ENCODE measurements at regions not wholly inside any gene's neighbourhood (a gene's known extent, or its start where the extent isn't known, plus 50 kb on each side); places are given as distances from the start of the nearest gene placed in this dataset.

DNA sequence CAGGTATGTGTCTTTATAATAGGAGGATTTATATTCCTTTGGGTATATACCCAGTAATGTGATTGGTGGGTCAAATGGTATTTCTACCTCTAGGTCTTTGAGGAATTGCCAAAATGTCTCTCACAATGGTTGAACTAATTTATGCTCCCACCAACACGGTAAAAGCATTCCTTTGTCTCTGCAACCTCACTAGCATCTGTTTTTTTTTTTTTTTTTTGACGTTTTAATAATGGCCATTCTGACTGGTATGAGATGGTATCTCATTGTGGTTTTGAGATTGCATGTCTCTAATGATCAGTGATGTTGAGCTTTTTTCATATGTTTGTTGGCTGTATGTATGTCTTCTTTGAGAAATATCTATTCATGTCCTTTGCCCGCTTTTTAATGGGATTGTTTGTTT, 144.9 kb upstream of the RGS17 start:
- no peak overlapping the region for H3K27ac ChIP-seq
- TF ChIP-seq, protein P1, sequence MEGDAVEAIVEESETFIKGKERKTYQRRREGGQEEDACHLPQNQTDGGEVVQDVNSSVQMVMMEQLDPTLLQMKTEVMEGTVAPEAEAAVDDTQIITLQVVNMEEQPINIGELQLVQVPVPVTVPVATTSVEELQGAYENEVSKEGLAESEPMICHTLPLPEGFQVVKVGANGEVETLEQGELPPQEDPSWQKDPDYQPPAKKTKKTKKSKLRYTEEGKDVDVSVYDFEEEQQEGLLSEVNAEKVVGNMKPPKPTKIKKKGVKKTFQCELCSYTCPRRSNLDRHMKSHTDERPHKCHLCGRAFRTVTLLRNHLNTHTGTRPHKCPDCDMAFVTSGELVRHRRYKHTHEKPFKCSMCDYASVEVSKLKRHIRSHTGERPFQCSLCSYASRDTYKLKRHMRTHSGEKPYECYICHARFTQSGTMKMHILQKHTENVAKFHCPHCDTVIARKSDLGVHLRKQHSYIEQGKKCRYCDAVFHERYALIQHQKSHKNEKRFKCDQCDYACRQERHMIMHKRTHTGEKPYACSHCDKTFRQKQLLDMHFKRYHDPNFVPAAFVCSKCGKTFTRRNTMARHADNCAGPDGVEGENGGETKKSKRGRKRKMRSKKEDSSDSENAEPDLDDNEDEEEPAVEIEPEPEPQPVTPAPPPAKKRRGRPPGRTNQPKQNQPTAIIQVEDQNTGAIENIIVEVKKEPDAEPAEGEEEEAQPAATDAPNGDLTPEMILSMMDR (IDR thresholded peaks at IDR 0.05; ENCODE audit: low read depth, low read length, missing control alignments) = no peak
- DNase-seq = no peak
- in situ Hi-C loops (cut with HindIII; ENCODE audit: low pct_ligation_motif_present, low sequenced_read_pairs) = no loop called here
- H3K4me3 ChIP-seq (ENCODE audit: low read depth, low read length) = no peak overlapping the region
- H3K27me3 ChIP-seq (replicated peaks) = no peaks in the 10 kb centered on the region
- H3K36me3 ChIP-seq (replicated peaks) = no peaks in the 10 kb centered on the region

DNA sequence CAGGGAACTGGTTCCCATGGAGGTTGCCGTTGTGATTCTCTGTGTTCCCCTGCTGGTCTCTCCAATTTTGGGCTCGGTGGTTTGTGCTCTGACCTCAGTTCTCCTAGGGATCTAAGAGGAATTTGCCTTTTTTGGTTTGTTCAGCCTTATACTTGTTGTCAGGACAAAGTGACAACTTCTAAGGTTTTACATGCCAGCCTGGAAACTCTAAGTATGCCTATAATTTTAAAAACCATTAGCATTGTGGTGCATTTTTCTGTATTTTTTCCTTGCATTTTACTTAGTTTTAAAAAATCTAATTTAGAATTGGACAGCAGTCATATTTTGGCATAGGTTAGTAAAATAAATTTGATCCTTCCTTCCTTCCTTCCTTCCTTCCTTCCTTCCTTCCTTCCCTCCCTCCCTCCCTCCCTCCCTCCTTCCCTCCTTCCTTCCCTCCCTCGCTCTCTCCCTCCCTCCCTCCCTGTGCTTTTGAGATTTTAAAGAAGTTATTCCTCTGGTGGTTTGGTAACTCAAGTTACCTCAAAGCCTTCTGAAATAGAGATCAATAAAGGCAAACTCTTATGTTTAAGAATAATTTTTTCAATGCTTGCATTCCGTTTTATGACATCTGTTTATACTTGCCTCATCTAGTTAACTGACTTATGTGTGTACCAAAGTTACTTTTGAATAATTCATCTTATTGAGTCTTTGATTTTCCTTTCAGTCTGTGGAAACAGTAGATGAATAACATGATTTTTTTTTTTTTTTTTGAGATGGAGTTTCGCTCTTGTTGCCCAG, 141.3 kb upstream of the RGS17 start:
- Histone ChIP-seq H3K36me3 (replicated peaks) (no peaks in the 10 kb centered on the region), H3K4me3 (ENCODE audit: low read depth, low read length) (no peak overlapping the region), H3K27ac (no peak overlapping the region), H3K27me3 (replicated peaks) (no peaks in the 10 kb centered on the region)
- in situ Hi-C loops (cut with HindIII; ENCODE audit: low pct_ligation_motif_present, low sequenced_read_pairs) = no loop called here
- TF ChIP-seq, protein P1 (IDR thresholded peaks at IDR 0.05; ENCODE audit: low read depth, low read length, missing control alignments) = no peak
- DNase-seq = no peak

DNA sequence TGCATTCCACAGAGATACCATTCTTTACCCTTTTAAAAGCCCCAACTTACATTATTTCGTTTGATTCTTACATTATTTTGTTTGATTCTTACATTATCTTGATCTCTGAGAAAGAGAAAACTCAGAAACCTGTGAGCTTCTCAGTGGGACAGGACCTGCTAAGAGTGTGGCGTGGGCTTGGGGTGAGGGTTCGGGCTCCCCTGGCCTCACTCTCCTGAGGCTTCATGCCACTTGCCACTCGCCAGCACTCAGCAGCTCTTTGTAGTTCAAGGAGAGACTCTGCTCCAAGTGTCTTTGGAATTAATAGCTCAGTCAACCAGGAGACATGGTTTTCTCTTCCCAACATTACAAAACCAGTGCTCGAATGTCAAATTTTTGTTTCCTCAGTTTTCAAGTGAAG, 132.4 kb upstream of the RGS17 start:
- Histone ChIP-seq H3K27me3 (replicated peaks) (no peaks in the 10 kb centered on the region), H3K27ac (no peak overlapping the region), H3K4me3 (ENCODE audit: low read depth, low read length) (no peak overlapping the region), H3K36me3 (replicated peaks) (no peaks in the 10 kb centered on the region)
- in situ Hi-C loops (cut with HindIII; ENCODE audit: low pct_ligation_motif_present, low sequenced_read_pairs) = no loop called here
- TF ChIP-seq, protein P1 (IDR thresholded peaks at IDR 0.05; ENCODE audit: low read depth, low read length, missing control alignments) = no peak
- DNase-seq = no peak

DNA sequence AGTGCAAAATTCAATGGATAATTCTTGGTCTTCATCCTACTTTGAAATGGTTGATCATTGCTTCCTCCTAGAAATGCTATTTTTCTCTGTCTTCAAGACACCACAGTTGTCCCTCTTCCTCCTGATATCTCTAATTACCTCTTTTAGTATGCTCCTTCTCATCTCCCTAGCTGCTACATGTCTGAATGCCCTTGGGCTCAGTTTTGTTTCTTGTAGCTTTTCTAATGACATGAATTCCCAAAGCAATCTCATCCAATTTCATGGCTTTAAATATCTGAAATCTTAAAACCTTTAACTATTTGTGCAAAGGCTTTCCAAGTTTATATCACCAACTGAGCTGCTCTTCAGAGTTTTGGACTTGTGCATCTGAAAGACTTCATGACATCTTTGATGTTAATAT, 120.2 kb upstream of the RGS17 start:
- in situ Hi-C loops (cut with HindIII; ENCODE audit: low pct_ligation_motif_present, low sequenced_read_pairs) = no loop called here
- Histone ChIP-seq H3K27ac (no peak overlapping the region), H3K36me3 (replicated peaks) (no peaks in the 10 kb centered on the region), H3K4me3 (ENCODE audit: low read depth, low read length) (no peak overlapping the region), H3K27me3 (replicated peaks) (no peaks in the 10 kb centered on the region)
- TF ChIP-seq, protein P1 (IDR thresholded peaks at IDR 0.05; ENCODE audit: low read depth, low read length, missing control alignments) = no peak
- DNase-seq = no peak

DNA sequence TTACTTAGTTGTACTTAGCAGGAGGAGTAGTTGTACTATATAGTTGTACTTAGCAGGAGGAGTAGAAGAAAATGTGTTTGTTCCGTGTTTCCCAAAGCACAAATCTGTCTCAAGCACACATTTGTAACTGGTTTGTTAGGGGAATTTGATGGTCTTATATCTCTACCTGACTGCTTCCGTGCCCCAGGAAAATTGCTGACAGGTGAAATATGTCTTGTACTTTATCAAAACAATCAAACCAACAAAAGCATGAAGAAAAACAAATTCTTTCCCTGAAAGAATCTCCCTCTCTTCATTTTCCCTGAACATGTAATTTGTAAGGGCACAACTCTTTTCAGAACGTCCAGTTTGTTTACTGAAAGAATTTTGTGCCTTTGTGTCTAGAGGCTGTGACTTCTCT, 106.6 kb upstream of the RGS17 start:
- no peak for DNase-seq
- Histone ChIP-seq H3K36me3 (replicated peaks) (no peaks in the 10 kb centered on the region), H3K27ac (no peak overlapping the region), H3K27me3 (replicated peaks) (no peaks in the 10 kb centered on the region), H3K4me3 (ENCODE audit: low read depth, low read length) (no peak overlapping the region)
- in situ Hi-C loops (cut with HindIII; ENCODE audit: low pct_ligation_motif_present, low sequenced_read_pairs) = no loop called here
- TF ChIP-seq, protein P1 (IDR thresholded peaks at IDR 0.05; ENCODE audit: low read depth, low read length, missing control alignments) = no peak
